ENCODE measurements at regions not wholly inside any gene's neighbourhood (a gene's known extent, or its start where the extent isn't known, plus 50 kb on each side); places are given as distances from the start of the nearest gene placed in this dataset.
A peak's percentile ranks its signal among the peaks of the same experiment; 100 is the strongest.

GRCh38 chr4:80127870-80128419 lies 54.9 kb upstream of the ANTXR2 start:
- no peak for DNase-seq (ENCODE audit: low spot score in 2 of 2)
- no peaks in the 10 kb centered on the region for H3K27me3 ChIP-seq
- intact Hi-C loops (cut with DNase I; ENCODE audit: low total_unique reads), result no loop called here
- H3K27ac ChIP-seq, result no peak overlapping the region
- no peaks in the 10 kb centered on the region for H3K36me3 ChIP-seq
- H3K4me3 ChIP-seq, result no peak overlapping the region
- no peaks in the 10 kb centered on the region for H3K4me1 ChIP-seq
- H3K9me3 ChIP-seq, result no peaks in the 10 kb centered on the region
- TF ChIP-seq, protein P1, sequence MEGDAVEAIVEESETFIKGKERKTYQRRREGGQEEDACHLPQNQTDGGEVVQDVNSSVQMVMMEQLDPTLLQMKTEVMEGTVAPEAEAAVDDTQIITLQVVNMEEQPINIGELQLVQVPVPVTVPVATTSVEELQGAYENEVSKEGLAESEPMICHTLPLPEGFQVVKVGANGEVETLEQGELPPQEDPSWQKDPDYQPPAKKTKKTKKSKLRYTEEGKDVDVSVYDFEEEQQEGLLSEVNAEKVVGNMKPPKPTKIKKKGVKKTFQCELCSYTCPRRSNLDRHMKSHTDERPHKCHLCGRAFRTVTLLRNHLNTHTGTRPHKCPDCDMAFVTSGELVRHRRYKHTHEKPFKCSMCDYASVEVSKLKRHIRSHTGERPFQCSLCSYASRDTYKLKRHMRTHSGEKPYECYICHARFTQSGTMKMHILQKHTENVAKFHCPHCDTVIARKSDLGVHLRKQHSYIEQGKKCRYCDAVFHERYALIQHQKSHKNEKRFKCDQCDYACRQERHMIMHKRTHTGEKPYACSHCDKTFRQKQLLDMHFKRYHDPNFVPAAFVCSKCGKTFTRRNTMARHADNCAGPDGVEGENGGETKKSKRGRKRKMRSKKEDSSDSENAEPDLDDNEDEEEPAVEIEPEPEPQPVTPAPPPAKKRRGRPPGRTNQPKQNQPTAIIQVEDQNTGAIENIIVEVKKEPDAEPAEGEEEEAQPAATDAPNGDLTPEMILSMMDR (IDR thresholded peaks at IDR 0.05), result no peak
- TF ChIP-seq POLR2A (IDR thresholded peaks at IDR 0.05), result no peak
- TF ChIP-seq POLR2AphosphoS5 (IDR thresholded peaks at IDR 0.05), result no peak

DNA sequence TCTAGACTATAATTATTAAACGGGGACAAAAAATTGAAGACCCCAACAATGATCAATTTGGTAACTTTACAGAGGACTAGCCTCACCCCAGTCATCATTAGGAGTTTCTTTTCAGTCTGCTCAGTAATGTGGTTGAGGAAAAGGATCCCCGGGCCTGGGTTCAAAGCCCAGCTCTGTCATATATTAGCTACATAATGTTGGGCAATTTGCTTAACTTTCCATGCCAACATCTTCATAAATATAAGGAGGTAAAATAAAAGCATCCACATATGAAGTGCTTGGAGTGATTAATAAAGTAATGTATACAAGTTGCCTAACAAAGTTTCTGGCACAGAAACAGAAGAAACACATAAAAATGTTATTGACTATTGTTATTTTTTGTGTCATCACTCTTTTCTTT lies 53.4 kb upstream of the ANTXR2 start:
- Histone ChIP-seq H3K4me1 (no peaks in the 10 kb centered on the region), H3K36me3 (no peaks in the 10 kb centered on the region), H3K4me3 (no peak overlapping the region), H3K27ac (no peak overlapping the region), H3K9me3 (no peaks in the 10 kb centered on the region), H3K27me3 (no peaks in the 10 kb centered on the region)
- TF ChIP-seq, protein P1 (IDR thresholded peaks at IDR 0.05), result no peak
- TF ChIP-seq POLR2AphosphoS5 (IDR thresholded peaks at IDR 0.05), result no peak
- intact Hi-C loops (cut with DNase I; ENCODE audit: low total_unique reads), result no loop called here
- DNase-seq (ENCODE audit: low spot score in 2 of 2), result no peak

DNA sequence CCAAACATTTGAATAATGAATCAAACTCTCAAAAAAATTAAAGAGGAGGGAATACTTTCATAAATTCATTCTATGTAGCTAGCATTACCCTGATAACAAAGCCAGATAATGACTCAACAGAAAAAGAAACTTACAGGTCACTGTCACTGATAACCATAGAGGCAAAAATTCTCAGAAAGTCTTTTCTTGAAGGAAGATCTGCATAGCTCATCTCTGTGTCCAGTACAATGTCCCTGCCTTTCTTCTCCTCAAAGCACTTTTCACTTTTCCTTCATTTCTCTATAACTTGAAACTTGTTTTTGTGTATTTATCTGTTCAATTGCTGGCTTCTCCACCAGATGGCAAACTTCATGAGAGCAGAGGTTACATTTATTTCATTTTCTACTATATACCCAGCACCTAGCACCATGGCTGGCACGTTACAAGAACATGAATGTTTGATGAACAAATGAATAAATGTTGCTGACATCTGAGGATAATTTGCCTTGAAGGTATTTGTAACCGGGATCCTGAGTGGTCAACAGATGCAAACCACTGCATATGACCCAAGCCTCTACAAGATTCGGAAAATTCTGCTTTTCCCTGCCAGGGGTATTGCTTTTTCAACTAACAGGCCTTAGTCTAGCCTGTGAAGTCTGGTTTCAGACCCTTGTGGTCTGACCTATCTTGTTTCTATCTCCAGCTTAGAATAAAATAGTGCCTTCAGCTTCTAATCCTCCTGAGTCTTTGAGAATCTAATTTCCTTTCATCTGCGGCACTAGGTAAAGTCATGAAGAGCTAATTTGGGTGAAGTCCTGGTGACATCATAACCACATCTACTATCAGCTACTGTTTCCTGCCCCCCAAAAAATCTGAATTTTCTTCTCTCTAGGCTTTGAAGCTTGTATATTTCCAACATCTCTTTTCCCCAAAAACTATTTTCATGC lies 52.5 kb upstream of the ANTXR2 start:
- H3K27me3 ChIP-seq, result no peaks in the 10 kb centered on the region
- H3K27ac ChIP-seq, result peak overlapping the region in 1 of 2 donors; percentile 21
- H3K36me3 ChIP-seq, result no peaks in the 10 kb centered on the region
- no peaks in the 10 kb centered on the region for H3K4me1 ChIP-seq
- DNase-seq (ENCODE audit: low spot score in 2 of 2), result no peak
- intact Hi-C loops (cut with DNase I; ENCODE audit: low total_unique reads), result no loop called here
- no peak overlapping the region for H3K4me3 ChIP-seq
- TF ChIP-seq POLR2AphosphoS5 (IDR thresholded peaks at IDR 0.05), result no peak
- TF ChIP-seq, protein P1 (IDR thresholded peaks at IDR 0.05), result peak in 1 of 3 donors; percentile 38
- TF ChIP-seq POLR2A (IDR thresholded peaks at IDR 0.05), result no peak
- no peaks in the 10 kb centered on the region for H3K9me3 ChIP-seq

DNA sequence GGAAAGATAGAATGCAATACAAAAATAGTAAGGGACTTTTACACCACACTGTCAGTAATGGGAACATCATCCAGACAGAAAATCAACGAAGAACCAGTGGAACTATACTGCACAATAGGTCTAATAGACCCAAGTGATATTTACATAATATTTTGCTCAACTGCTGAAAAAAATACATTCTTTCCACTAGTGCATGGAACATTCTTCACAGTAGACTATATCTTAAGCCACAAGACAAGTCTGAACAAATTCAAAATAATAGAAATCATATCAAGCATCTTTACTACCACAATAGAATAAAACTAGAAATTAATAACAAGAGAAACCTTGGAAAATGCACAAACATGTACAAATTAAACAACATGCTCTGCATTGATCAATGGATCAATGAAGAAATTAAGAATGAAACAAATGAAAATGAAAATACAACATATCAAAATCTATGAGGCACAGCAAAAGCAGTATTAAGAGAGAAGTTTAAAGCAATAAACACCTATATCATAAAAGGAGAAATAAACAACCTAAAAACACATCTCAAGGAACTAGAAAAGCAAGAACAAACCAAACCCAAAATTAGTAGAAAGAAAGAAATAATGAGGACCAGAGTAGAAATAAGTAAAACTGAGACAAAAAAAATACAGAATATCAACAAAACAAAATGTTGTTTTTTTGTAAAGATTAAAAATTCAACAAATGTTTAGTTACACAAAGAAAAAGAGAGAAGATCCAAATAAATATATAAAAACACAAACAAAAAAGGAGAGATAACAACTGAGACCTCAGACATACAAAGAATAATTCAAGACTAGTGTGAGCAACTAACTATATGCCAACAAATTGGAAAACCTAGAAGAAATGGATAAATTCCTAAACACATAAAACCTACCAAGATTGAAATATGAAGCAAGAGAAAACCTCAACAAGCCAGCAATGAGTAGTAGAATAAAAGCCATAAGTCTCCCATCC lies 51.5 kb upstream of the ANTXR2 start:
- intact Hi-C loops (cut with DNase I; ENCODE audit: low total_unique reads), result no loop called here
- Histone ChIP-seq H3K36me3 (no peaks in the 10 kb centered on the region), H3K4me1 (no peaks in the 10 kb centered on the region), H3K9me3 (no peaks in the 10 kb centered on the region), H3K27me3 (no peaks in the 10 kb centered on the region), H3K4me3 (no peak overlapping the region), H3K27ac (no peak overlapping the region)
- TF ChIP-seq POLR2A (IDR thresholded peaks at IDR 0.05), result no peak
- TF ChIP-seq POLR2AphosphoS5 (IDR thresholded peaks at IDR 0.05), result no peak
- TF ChIP-seq, protein P1 (IDR thresholded peaks at IDR 0.05), result no peak
- no peak for DNase-seq (ENCODE audit: low spot score in 2 of 2)
